ENCODE measurements at regions not wholly inside any gene's neighbourhood (a gene's known extent, or its start where the extent isn't known, plus 50 kb on each side); places are given as distances from the start of the nearest gene placed in this dataset.
"Not testable (repeated sequence)": the region's sequence is repeated elsewhere in the genome, so short reads cannot be mapped to it uniquely, and the experiment has no call there.

- DNase-seq = peak; percentile 41
Observed at GRCh38 chr1:112818990-112819689, 104.0 kb upstream of the PPM1J start.

DNA sequence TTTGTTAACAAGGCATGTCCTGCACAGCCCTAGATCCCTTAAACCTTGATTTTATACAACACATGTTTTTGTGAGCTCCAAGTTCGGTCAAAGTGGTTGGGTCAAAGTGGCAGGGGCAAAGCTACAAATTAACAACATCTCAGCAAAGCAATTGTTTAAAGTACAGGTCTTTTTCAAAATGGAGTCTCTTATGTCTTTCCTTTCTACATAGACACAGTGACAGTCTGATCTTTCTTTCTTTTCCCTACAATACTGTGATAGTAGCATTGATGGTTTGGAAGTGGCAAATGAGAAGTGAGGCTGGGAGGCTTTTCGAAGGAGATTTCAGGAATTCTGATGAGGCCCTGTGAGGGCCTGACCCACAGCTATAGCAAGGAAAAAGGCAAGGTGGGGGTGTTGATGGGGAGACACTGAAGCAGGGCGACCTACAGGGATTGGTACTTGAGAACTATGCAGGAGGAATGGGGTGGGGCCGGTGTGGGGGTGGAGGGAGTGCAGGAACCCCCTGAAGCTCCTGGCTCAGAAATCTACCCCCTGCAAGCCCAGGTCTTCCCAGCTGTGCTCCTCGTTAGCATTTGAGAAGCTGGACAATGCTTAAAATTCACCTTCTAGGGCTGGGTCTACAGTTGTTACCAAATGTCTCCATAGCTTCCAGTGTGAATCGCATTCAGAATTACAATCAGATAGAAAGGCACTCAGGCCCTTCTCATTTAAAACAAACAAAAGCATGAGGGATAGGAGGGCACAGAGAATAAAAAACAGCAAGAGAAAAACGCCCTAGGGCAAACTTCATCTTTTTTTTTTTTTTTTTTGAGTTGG, 102.6 kb upstream of the PPM1J start:
- DNase-seq = no peak

- no peak for DNase-seq
Observed at GRCh38 chr1:112815376-112815775, 100.2 kb upstream of the PPM1J start.

DNA sequence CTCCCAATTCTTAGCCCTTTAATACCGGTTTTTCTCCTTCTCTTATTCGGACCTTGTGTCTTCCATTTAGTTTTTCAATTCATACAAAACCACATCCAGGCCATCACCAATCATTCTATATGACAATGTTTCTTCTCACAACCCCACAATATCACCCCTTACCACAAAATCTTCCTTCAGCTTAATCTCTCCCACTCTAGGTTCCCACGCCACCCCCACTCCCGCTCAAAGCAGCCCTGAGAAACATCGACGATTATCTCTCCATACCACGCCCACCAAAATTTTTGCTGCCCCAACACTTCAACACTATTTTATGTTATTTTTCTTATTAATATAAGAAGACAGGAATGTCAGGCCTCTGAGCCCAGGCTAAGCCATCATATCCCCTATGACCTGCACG, 99.5 kb upstream of the PPM1J start:
- not testable (repeated sequence) for DNase-seq

DNA sequence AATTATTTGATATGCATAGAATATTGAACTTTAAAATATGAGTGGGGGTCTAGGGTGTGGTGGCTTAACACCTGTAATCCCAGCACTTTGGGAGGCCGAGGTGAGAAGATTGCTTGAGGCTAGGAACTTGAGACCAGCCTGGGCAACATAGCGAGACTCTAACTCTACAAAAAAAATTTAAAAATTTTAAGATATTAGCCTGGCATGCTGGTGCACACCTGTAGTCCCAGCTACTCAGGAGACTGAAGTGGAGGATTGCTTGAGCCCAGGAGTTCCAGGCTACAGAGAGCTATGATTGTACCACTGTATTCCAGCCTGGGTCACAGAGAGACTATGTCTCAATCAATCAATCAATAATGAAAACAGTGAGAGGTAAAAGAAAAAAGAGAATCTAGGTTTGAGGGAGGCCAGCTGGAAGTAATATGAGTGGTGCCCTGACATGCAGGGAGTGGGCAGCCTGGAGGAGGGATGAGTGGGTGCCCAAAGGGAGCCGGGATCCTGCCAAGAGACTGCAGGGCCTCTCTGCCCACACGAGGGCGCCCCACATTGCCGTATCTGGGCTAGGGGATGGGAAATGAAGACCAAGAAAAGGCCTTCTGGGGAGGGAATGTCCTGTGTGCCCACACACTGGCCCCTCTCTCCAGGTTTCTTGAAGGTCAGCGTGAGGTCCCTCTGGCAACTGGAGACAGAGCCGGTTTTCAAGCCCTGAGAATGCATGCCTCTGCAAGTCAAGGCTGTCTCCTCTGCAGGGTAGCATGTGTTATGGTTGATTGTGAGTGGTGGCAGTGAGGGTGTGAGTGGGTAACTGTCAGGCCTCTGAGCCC, 93.9 kb upstream of the PPM1J start:
- peak; percentile 27 for DNase-seq

DNA sequence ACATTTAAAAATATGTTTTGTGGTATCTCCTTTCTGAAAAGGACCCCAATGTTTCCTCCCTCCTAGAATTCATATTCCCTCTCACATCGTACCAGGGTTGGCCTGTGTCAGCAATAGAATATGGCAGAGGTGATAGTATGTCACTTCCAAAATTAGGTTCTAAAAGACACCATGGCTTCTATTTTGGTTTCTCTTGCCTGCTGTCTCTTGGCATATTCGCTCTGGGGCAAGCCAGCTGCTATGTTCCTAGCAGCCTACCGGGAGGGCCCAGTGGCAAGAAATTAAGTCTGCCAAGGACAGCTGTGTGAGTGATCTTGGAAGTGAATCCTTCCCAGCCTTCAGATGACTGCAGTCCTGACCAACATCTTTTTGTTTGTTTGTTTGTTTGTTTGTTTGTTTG, 92.9 kb upstream of the PPM1J start:
- no peak for DNase-seq

GRCh38 chr1:112807117-112807516, 92.0 kb upstream of the PPM1J start:
- no peak for DNase-seq

- DNase-seq = no peak
Observed at GRCh38 chr1:112806090-112806642, 91.0 kb upstream of the PPM1J start.

- DNase-seq = no peak
Observed at GRCh38 chr1:112805155-112805853, 90.2 kb upstream of the PPM1J start.

DNA sequence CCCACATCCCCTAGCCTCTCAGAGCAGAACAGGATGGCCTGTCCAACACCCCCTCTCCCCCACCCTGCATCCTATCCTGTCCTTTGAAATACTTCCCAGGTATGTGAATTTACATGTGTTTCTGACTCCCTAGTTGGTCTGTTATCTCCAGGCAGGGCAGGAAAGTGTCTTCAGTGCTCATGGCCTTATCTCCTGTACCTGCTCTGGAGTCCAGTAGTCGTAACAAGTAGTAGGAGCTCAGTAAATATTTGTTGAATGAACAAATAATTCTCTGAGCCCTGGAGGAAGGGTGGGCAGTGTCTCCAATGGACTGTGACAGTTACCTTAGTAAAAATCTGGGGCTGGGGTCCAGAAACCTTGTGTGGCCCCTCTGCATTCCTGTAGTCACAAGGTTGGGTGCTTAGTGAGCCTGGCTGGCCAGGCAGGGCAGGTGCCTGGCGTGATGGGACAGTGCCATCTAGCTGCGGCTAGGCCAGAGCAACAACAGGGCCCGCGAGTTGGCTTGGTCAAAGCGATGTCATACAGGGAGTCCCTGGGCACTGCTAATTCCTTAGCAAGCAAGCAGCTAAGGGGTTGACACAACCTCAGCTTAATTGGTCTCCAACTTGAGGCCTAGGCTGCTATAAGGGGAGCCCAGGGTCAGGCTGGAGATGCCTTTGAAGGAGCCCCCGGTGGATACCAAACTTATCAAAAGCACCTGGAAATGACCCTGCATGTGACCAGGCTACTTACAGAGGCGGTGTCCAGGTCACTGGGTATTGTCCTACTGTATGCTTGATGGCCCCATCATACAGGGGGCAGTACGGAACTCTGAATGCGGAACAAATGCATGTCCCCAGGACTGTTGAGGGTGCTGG, 89.0 kb upstream of the PPM1J start:
- DNase-seq = peak; percentile 64

DNA sequence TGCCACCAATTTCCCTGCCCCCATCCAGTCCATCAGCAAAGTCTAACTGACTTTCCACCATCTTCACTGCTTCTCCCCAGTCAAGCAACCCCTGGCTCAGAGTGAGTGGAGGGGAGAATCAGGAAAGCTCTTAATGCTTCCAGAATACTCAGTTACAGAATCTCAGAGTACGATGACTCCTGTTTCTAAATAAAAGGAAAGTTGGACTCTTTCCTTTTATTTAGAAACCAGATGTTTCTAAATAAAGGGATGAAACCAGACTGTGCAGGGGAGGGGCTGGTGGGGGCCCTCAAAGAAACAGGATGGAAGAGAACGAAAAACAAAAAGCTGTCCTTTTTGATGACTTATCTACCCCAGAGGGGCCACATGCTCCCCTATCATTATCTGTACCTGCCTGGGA, 85.2 kb upstream of the PPM1J start:
- DNase-seq = no peak

DNA sequence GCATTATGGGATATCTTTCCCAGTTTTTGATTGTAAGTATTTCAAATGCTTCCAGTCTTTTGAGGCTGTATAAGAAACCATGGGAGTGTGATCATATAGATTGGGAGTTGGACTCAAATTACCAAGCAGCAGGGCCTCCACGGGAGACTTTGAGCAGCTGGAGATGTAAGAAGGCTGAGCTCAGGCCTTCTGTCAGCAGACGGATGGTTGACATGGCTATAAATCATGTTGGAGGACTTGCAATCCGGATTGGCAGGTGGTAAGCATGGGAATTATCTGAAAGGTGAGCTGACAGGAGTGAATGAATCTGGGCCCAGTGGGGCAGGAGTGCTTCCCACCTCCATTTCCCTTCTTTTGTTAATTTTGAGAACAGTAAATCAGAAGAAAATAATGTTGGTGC, 83.2 kb upstream of the PPM1J start:
- DNase-seq = no peak

DNA sequence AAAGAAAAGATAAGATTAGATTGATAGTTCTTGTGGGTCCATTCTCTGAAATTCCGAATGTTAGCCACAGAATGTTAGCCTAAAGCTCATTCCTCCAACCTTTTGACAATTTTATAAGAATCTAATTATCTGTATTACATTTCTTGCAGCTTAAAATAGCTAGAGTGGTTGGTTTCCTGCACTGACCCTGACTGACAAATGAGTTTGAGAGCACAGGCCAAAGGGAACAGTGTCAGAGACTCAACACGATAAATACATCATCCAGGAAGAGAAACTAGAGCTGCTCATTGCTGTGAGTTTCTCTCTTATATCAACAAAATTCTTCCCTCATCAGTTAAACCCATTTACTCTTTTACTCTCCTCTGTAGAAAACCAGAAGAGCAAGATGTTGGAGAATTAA, 82.1 kb upstream of the PPM1J start:
- no peak for DNase-seq

- DNase-seq = no peak
Observed at GRCh38 chr1:112794654-112795239, 79.6 kb upstream of the PPM1J start.

GRCh38 chr1:112793631-112794565, 78.8 kb upstream of the PPM1J start:
- no peak for DNase-seq

DNA sequence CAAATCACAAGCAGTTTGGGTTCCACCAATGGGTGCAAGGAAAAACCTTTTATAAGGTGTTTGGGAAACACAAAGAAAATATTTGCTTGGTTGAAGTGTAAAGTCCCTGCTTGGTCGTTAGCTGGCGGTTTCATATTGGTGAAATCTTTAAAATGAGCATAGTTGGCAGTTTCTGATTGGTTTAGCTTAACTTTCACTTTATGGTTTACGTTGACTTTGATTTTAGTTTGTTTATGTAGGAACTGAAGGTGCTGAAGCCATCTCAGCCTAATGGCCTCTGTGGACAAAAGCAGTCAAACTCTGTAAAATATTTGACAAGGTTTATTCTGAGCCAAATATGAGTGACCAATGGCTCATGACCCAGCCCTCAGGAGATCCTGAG, 76.6 kb upstream of the PPM1J start:
- DNase-seq = no peak

DNA sequence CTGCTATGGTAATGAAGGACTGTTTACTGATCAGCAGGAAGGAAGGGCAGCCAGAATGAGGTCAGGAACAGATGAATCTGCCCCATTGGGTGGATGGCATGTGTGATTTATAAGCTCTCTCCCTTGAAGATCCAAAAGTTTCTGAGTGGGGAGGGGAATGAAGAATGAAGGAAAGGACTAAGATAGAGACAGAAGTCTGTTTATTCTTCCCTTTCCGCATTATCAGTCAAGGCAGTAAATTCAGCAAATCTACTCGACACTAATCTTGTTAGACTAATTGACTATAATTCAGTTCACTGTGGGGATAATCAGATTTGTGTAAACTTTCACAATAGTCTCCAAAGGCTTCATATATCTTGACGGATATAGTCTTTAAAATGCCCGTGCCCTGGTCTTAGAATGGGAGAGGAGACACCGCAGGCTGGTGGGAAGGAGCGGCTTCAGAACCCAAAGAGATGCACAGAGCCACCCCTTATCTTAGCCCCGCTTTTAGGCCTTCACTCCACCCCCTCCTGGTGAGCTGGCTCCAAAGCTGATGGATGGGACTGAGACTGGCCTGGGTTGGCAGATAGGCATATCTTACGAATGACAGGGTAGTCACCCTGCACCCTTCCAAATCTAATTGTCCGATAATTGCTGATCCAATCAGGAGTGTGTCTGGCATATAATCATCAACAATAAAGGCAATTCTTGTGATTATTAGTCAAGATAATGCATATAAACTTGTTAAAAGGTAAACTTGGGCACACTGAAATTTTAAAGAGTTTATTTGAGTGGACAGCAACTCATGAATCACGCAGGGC, 76.0 kb upstream of the PPM1J start:
- no peak for DNase-seq

DNA sequence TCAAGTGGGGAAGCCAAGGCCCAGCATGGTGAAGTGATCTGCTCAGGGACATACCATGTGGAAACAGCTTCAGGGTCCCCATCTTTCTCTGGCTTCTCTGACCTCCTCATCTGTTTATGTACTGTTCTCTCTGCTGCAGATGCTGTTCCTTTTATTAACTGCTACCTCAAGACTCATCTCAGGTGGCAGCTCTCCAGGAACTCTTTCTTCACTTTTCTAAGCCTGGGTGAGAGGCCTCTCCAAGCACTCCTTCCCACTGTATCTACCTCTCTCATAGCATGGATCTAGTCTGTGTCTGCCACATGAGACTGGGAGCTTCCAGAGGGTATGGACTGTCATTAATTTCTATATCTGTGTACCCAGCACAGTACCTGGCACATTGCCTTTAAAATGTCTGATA, 73.4 kb upstream of the PPM1J start:
- DNase-seq = no peak

DNA sequence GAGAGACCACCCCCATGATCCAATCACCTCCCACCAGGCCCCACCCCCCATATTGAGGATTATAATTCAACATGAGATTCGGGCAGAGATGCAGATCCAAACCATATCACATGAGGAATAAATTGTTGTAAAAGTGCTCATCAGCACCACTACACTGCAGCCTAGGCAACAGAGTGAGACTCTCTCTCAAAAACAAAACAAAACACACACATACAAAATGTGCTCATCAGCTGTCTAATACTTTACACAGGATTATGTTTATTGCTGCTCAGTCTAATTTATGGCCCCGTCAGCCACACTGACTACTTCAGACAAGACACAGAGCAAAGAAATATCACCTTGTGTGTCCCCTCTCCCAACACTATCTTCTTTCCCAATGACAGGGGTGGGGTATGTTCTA, 72.9 kb upstream of the PPM1J start:
- no peak for DNase-seq
